ENCODE measurements at regions not wholly inside any gene's neighbourhood (a gene's known extent, or its start where the extent isn't known, plus 50 kb on each side); places are given as distances from the start of the nearest gene placed in this dataset.
"Not testable (repeated sequence)": the region's sequence is repeated elsewhere in the genome, so short reads cannot be mapped to it uniquely, and the experiment has no call there.

DNA sequence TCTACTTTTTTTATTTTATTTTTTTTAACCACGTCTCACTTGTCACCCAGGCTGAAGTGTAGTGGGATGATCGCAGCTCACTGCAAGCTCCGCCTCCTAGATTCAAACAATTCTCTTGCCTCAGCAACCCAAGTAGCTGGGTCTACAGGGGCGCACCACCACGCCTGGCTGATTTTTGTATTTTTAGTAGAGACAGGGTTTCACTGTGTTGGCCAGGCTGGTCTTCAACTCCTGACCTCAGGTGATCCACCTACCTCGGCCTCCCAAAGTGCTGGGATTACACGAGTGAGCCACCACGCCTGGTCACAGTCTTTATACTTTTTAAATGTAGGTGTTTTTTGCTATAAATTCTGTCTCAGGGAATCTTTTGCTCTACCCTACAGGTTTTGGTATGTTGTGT lies 440.5 kb downstream of the XIRP2 start:
- TF ChIP-seq POLR2A (IDR thresholded peaks at IDR 0.05): not testable (repeated sequence)
- TF ChIP-seq, protein P1, sequence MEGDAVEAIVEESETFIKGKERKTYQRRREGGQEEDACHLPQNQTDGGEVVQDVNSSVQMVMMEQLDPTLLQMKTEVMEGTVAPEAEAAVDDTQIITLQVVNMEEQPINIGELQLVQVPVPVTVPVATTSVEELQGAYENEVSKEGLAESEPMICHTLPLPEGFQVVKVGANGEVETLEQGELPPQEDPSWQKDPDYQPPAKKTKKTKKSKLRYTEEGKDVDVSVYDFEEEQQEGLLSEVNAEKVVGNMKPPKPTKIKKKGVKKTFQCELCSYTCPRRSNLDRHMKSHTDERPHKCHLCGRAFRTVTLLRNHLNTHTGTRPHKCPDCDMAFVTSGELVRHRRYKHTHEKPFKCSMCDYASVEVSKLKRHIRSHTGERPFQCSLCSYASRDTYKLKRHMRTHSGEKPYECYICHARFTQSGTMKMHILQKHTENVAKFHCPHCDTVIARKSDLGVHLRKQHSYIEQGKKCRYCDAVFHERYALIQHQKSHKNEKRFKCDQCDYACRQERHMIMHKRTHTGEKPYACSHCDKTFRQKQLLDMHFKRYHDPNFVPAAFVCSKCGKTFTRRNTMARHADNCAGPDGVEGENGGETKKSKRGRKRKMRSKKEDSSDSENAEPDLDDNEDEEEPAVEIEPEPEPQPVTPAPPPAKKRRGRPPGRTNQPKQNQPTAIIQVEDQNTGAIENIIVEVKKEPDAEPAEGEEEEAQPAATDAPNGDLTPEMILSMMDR (IDR thresholded peaks at IDR 0.05): not testable (repeated sequence)
